Left kidney (tissue), 1 donor: ENCODE measurements at regions not wholly inside any gene's neighbourhood (a gene's known extent, or its start where the extent isn't known, plus 50 kb on each side); places are given as distances from the start of the nearest gene placed in this dataset.
A peak's percentile ranks its signal among the peaks of the same experiment; 100 is the strongest.
"Not testable (repeated sequence)": the region's sequence is repeated elsewhere in the genome, so short reads cannot be mapped to it uniquely, and the experiment has no call there.

Source experiments
- DNase-seq: peaks from one replicate; pipeline ENCODE4 v3.0.0-alpha.2; 2013

DNA sequence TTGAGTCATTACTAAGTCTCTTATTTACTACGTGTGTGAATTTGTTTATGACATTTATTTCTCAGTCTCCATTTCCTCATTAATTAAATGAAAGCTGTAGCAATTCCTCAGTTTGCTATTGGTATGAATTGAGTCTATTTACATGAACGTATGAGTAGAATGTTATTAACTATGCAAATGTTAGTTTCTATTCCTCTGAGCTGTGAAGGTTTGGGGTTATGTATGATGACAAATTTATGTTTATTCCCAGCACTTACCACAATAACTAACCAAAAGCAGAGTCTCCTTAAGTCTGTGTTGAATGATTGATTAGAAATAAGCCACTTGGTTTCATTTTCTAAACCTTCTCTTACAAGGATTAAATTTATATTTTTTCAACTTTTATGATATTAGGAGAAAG lies 1340.9 kb downstream of the FSCB start:
- DNase-seq = no peak

- DNase-seq = no peak
Observed at GRCh38 chr14:43165651-43166050, 1341.4 kb downstream of the FSCB start.

DNA sequence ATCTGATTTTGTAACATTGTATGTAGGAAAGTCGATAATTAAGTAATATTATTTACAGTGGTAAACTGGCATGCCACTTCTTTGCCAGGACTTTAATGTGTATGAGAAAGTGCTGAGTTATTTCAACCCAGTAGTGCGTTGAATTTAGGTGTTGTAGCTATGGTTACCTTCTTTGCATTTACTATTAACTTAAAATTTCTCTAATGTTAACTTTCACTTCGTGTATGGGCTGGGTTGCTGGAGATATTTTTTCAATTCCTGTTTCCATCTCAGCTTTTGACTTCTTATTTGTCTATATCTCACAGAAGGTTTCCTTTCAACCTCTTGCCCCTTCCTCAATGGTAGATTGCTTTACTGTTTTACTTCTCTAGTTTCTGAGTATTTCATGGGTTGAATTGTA lies 1345.6 kb downstream of the FSCB start:
- DNase-seq = no peak

DNA sequence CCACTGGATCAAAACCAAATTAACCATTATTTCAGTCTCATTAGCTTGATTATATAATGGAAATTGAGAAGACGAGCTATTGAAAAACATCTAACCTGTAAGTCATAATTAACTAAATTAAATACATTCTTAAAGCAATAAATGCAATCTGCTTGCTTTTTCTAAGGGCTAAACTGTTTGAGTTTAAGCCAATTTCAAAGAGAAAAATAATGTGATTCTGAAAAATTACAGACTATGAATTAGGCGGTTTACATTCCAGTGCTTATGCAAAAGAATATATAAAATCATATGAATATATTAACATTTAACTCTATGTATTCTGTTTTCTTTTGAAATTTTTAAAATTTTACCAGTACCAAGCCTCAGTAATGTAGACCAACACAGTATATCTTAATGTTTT lies 1349.4 kb downstream of the FSCB start:
- no peak for DNase-seq

DNA sequence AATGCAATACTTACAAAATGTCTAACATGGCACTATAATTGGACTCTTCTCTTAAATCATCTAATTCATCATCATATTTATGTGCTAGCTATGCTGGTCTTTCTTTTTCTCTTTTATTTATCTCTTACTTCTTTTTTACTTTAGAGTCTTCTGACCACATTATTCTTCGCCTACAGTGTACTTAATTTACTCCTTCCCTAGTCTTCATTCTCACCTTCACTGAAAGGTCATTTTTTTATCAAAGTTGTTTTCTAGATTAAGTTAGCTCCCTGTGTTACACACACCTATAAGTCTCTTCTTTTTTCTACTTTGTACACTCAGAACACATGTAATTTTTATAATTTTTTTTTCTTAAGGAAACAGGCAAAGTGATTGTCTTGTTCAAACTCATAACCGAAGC lies 1351.2 kb downstream of the FSCB start:
- DNase-seq = no peak

DNA sequence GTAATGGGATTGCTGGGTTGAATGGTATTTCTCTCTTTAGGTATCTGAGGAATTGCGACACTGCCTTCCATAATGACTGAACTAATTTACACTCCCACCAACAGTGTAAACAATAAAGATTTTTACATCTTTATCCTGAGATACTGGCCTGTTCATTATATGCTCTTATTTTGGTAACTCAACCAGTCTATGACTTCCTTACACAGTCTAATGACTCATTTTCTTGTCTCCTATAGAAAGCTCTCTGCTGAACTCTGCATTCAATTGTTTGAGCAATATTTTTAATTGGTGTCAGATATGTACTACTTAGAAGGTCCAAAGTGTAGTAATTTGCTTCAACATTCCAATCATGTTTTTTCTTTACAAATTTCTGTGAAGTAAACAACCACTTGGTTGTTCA lies 1351.8 kb downstream of the FSCB start:
- DNase-seq = no peak

DNA sequence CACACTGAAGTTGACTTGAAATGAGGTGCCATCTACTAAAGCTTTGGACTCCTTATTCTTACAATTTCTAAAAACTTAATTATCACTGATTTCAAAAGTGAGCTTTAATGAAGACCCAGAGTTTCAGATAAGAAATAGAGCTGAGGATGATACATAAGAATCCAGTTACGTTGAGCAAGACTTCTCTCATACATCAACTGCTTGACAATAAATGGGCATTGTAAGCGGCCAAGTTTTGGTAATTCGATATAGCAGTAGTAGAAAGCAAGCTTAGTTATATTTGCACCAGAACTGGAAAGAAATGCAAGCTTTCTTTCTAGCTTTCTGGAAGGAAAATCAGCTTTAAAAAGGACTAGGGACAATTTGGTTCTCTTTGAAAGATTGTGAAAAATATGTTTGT lies 1359.6 kb downstream of the FSCB start:
- DNase-seq = peak; percentile 11

GRCh38 chr14:43145361-43145760 lies 1361.7 kb downstream of the FSCB start:
- no peak for DNase-seq

DNA sequence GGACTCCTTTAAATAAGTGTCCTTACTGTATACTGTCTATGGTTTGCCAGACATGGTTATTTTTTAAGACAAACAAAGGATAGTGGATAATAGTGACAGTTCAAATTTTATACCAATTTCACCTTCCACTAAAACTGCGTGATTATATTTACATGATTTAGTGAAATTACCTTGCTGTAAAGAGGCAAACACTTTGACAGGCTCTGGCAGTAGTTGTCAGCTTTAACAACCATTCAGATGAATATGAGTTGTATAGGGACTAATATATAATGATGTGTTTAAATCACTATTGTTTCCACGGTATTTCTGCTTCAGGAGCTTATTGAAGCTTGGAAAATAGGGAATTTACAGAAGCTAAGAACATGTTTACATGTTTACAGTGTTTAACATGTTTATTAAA lies 1364.0 kb downstream of the FSCB start:
- DNase-seq = no peak

- no peak for DNase-seq
Observed at GRCh38 chr14:43141636-43142191, 1365.4 kb downstream of the FSCB start.

GRCh38 chr14:43140453-43140852 lies 1366.6 kb downstream of the FSCB start:
- no peak for DNase-seq

- DNase-seq = no peak
Observed at GRCh38 chr14:43135877-43136411, 1371.1 kb downstream of the FSCB start.

DNA sequence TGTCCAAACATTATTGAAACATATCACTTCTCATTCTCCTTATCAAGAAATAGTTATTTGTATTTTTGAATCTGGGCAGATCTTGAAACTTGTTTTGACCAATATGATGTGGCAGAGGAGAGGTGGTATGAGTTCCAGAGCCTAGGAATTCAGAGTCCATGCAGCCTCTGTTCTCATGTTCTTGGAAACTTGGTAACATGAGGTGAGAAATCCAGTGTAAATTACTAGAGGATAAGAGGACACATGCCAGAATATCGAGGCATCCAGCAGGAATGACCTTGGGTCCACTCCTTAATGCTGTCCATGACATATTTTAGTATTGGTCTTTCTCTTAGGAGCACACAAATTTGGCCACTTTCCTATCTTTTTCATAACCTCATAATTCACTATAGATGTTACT lies 1374.6 kb downstream of the FSCB start:
- DNase-seq = no peak

DNA sequence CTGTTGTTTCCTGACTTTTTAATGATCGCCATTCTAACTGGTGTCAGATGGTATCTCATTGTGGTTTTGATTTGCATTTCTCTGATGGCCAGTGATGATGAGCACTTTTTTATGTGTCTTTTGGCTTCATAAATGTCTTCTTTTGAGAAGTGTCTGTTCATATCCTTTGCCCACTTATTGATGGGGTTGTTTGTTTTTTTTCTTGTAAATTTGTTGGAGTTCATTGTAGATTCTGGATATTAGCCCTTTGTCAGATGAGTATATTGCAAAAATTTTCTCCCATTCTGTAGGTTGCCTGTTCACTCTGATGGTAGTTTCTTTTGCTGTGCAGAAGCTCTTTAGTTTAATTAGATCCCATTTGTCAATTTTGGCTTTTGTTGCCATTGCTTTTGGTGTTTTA lies 1378.7 kb downstream of the FSCB start:
- not testable (repeated sequence) for DNase-seq

GRCh38 chr14:43127874-43128273 lies 1379.2 kb downstream of the FSCB start:
- not testable (repeated sequence) for DNase-seq

DNA sequence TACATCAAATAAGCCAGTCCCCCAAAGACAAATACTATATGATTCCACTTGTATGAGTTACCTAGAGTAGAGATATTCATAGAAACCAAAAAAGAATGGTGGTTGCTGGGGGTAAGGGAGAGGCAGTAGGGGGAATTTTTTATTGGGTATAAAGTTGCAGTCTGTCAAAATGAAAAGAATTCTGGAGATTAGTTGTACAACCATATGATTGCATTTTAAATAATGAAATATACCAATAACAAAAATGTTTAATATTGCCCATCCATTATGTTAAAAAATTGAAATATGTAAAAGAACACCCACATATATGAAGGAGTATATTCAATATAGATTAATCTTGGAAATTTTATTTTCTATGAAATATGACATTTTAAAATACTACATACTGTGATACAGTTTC lies 1383.5 kb downstream of the FSCB start:
- no peak for DNase-seq

- no peak for DNase-seq
Observed at GRCh38 chr14:43119672-43120071, 1387.4 kb downstream of the FSCB start.

DNA sequence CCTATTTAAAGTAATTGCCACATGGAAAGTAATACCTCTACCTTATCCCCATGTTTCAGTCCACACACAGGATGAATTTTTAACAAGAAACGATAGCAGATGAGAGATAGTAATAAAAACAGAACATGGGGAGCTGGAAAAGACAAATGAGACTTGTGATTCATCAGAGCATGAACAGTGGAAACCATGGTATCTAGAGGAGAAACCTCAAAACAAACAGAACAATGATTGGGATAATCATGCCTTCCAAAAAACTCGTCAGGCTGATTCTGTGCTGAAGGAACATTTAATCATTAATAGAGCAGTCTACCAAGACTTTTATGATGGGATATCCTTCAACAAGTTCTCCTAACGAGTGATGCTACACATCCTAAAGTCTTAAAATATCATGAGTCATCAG lies 1390.7 kb downstream of the FSCB start:
- DNase-seq = no peak

- DNase-seq = no peak
Observed at GRCh38 chr14:43105305-43105704, 1401.8 kb downstream of the FSCB start.

GRCh38 chr14:43090380-43090779 lies 1416.7 kb downstream of the FSCB start:
- DNase-seq = no peak

DNA sequence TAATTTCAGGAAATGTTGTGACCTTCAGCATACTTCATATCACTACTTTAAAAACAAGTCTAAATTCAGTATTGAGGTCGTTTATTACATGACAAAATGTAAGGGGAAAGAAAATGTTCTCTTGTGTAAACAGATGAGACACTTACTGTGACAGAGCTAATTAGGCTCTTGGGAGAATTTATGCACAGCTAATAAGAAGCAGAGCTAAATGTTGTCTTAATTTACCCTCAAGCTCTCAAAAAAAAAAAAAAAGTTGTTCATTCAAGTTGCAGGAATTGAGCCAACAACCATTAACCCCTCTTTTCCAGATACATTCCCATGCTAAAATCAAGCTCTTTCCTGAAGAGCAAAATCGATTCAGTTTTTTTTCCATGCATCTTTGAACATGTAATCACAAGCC lies 1419.4 kb downstream of the FSCB start:
- no peak for DNase-seq

DNA sequence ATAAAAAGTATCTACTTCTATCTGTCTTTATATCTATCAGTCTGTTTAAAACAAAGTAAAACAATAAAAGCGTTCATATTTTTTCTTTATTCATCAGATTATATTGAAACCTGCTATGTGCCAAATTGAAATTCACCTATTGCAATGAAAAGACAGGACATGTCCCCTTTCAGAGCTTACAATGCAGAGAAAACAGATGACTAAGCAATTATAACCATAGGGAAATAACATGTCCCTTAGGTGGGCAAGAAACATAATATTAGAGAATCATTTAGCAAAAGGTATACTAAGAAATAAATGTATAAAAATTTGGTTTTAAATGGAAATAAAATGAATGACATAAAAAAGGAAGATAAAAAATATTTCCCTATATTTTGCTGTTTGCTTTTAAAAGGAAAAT lies 1421.3 kb downstream of the FSCB start:
- no peak for DNase-seq

DNA sequence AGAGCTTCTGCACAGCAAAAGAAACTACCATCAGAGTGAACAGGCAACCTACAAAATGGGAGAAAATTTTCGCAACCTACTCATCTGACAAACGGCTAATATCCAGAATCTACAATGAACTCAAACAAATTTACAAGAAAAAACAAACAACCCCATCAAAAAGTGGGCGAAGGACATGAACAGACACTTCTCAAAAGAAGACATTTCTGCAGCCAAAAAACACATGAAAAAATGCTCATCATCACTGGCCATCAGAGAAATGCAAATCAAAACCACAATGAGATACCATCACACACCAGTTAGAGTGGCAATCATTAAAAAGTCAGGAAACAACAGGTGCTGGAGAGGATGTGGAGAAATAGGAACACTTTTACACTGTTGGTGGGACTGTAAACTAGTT lies 1439.7 kb downstream of the FSCB start:
- not testable (repeated sequence) for DNase-seq

- no peak for DNase-seq
Observed at GRCh38 chr14:43056106-43056505, 1449.4 kb downstream of the LRFN5 start.

GRCh38 chr14:43052897-43053296 lies 1446.2 kb downstream of the LRFN5 start:
- no peak for DNase-seq
